GM21737 (cell line): ENCODE measurements at regions not wholly inside any gene's neighbourhood (a gene's known extent, or its start where the extent isn't known, plus 50 kb on each side); places are given as distances from the start of the nearest gene placed in this dataset.

Source experiments
- ATAC-seq: cut with Tn5 transposase; IDR thresholded peaks from one replicate; pipeline ENCODE4 v1.9.1; 2021; ENCODE audit warnings: mild to moderate bottlenecking, moderate library complexity; ENCODE audit not compliant: unreplicated experiment

DNA sequence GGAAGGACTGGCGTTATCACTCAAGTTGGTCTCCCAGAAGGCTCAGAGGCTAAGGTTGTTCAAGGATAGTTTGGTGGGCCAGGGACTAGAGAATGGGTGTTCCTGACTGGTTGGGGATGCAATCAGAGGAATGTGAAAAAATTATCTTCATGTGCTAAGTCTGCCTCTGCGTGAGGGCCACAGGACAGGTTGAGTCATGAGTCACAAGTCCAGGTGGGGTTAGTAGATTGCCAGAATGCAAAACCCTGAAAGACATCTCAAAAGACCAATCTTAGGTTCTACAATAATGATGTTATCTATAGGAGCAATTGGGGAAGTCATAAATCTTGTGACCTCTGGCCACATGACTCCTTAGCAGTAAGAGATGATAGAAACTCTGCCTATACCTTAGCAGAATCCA lies 220.1 kb upstream of the EEA1 start:
- no peak for ATAC-seq

DNA sequence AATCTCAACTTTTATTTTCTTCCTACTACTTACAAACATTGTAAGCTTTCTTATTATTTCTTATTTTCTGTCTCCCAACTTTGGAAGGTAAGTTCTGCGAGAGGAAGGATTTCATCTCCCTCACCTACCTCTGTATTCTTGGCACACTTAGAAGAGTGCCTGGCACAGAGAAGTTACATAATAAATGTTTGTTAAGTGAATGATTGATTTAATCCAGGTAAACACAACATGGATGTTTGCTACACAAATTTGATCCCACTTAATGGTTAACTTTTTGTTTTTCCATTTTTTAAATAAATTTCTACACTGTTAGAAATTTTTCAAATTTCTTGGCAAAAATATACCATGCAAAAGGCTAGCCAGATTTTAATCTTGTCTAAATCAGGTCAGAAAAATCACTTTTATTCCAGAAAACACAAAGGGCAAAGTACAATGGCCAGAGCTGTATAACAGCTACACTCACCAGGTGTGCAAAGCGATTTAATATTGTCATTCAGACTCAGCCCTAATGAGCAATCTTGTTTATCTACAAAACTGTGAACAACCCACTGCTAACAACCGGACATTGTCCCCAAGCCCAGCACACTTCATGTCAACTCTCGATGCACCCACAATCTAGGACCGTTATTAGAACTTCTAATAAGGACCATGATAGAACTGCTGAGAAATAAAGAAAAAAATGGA lies 222.1 kb upstream of the EEA1 start:
- no peak for ATAC-seq

DNA sequence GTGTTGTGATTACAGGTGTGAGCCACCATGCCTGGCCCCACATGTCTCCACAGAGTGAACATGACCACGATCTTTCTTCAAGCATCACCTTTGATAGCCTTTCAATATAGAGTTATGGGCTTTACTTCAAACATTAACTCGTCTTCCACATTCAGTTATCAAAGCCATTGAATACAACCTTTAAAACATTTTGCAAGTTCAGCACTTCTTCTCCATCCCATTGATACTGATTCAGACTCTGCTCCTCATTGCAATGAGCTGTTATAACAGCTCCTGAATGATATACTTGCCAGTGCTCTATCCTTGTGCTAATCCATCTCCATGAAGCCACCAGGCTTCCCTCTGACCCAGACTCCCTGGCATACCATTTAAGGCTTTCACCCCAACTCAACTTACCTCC lies 223.5 kb upstream of the EEA1 start:
- no peak for ATAC-seq

DNA sequence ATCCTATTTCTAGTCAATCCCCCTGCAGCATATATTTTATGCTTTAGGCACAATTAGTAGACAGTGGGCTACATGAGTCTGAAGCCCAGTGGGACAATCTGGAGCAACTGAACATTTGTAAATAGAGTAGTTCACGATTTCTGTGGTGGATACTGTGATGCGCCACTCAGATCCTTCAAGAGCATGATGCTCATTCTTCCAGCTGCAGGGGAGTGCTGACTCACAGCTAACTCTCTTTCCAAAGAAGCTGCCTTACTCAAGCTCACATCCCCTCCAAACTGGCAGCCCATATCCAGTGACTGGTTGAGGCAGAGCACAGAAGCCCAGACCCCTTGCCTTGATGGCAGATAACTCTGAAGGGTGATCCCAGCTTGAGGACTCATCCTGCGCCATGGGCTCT lies 224.2 kb upstream of the EEA1 start:
- ATAC-seq, result no peak

DNA sequence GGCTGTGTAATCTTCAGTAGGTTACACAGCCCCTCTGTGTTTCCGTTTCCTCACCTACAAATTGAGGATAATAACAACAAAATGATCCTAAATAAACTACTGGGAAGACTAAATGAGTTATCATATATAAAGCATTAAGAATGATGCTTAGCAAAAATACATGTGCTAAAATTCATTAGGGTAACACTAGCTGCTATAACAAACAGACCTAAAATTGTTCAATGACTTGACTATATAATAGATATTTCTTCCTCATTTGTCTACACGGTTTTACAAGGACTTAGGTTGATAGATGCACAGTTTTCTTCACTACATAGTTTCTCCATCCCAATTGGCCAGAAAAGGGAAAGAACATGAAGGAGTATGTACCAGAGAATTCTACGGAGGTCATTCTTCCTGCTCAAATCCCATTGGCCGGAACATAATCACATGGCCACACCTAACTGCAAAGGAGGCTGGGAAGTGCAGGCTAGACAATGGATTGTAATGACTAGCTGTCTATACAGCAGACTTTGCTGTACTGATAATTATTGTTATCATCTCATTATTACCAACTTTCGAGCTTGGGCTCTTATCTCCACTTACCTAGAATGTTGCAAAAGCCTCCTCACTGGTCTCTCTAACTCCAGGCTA lies 223.5 kb upstream of the NUDT4 start:
- ATAC-seq, result no peak

DNA sequence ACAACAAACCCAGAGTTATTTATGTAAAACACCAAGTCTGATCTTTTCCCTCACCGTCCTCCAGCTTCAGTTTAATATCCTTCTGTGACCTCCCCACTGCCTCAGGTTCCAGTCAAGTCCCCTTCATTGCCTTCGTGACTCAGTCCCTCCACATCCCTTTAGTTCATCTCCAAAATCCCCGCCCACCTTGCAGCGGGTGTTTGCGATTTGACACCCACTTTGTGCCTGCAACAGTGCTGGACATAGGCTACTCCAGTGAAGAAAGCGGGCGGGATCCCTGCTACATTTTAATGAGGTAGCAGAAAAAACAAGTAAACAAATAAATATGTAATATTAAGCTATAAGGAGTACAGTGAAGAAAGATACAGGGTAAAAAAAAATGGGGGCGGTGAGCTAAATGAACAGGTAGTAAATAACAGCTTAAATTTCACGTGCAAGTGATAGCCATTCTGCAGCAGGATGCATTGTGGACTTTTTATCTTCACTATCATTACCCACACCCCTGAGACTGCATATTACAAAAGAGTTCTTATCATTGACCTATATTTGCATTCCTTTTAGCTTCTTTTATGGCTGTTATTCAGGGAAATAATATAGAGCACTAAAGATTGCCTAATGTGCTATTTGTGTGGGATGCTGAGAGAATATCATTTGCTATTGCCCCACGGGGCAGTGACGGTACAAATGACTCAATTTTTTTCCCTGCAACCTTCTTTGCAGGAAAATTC lies 222.8 kb upstream of the NUDT4 start:
- ATAC-seq, result no peak

DNA sequence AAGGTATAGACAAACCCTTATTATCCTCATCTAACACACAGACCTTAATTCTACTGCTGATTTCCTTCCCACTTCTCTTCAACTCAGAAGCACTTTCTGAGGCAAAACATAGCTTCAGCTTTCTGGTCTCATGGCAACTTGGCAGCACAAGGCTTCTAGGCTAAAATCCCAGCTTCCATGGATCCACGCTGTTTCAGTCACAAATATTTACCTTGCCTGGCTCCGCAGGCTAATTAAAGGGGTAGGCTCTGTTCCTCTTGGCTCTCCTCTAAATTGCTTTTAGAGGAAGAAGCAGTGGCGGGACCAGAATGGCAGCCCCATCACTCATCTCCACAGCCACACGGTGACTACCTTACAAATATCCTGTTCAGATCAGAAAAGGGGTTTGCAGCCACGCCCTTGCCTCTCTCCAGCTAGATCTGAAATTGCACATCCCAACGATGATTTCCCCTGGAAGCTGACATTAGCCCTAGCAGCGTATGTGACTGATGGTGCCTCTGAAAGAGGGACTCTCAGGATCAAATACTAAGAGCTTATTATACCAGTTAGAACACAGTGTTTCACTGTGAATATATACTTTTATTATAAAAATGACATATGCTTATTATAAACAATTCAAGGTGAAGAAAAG lies 221.5 kb upstream of the NUDT4 start:
- no peak for ATAC-seq

DNA sequence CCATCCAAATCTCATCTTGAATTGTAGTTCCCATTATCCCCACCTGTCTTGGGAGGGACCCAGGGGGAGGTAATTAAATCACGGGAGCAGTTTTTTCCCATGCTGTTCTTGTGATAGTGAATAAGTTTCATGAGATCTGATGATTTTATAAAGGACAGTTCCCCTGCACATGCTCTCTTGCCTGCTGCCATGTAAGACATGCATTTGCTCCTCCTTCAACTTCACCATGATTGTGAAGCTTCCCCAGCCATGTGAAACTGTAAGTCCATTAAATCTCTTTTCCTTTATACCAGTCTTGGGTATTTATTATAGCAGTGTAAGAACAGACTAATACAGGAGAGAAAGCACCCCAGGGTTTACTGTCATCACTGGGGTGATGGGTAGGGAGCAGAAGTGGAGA lies 220.4 kb upstream of the NUDT4 start:
- no peak for ATAC-seq

DNA sequence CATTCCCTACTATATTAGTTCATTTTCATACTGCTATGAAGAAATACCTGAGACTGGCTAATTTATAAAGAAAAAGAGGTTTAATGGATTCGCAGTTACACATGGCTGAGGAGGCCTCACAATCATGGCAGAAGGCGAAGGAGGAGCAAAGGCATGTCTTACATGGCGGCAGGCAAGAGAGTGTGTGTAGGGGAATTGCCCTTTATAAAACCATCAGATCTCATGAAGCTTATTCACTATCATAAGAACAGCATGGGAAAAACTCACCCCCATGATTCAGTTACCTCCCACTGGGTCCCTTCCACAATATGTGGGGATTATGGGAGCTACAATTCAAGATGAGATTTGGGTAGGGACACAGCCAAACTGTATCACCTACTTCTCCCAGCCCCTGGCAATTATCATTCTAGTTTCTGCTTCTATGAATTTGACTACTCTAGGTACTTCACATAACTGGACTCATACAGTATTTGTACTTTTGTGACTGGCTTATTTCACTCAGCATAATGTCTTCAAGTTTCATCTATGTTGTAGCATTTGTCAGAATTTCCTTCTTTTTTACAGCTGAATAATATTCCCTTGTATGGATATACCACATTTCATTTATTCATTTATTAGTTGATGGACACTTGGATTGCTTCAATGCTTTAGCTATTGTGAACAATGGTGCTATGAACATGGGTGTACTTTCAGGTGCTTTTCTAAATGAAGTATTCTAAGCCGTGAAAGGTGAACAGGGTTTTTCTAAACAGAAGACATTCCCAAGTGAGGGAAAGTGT lies 219.5 kb upstream of the NUDT4 start:
- no peak for ATAC-seq

DNA sequence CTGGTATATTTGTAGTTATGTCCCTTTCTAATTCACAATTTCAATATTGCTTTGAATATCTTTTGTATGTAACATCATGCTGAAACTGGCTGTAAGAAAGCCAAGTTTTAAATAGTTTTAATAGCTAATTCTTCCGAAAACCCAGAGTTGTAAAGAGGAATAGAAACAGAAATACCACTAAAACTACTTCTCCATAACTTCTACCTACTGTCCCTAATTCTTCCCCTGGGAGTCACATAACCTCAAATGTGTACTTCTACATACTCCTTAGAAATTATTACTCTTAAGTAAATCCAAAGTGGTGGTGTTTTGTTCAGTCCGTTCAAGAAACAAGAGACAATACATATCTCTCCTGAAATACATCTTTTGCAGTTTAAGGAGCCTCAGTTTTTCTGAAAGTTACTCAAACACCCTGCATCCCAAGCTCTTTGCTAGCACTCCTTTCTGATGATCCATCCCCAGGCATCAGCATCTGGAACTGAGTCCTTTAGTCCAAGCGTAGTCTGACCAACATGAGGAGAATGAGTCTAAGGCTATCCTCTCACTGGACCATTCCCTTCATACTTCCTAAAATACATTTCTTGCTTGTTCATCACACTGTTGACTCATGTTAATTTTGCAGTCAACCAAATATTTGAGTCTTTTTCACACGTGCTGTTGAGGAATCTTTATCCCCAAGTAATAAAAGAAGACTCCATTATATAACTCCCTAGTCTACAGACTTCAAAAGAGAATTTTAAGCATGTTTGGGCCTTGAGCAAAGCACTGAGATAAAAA lies 214.3 kb upstream of the NUDT4 start:
- no peak for ATAC-seq

DNA sequence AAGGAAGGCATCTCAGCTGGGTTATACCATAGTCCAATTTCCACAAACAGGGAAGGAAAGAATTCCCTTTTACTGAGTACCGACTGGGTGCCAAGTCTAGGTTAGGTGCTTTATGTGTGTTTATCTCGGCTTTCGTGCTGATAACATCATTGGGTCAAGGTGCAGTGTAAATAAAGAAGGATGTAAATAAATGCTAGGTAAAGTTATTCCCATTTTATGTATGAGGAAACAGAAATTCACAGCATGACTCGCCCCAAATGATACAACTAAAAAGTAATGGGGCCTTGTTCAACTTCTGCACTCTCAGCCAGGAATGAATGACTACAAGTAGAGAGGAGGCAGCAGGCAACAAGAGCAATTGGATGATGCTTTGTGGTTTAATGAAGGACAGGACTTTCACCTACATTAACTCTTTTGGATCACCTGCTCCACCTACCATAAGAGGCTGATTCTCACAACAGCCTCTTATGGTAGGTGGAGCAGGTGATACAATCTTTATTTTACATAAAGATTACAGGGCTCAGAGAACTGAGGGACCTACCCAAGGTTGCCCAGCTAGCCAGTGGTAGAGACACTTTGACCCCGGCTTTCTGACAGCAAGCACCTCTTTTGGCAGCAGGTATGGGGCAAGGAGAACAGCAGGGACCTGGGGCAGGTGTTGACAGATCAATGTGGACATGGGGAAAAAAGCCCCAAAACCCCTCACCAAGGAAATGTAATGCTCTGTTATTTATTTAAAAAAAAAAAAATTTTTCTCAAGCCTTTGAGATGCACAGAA lies 213.4 kb upstream of the NUDT4 start:
- ATAC-seq, result no peak

DNA sequence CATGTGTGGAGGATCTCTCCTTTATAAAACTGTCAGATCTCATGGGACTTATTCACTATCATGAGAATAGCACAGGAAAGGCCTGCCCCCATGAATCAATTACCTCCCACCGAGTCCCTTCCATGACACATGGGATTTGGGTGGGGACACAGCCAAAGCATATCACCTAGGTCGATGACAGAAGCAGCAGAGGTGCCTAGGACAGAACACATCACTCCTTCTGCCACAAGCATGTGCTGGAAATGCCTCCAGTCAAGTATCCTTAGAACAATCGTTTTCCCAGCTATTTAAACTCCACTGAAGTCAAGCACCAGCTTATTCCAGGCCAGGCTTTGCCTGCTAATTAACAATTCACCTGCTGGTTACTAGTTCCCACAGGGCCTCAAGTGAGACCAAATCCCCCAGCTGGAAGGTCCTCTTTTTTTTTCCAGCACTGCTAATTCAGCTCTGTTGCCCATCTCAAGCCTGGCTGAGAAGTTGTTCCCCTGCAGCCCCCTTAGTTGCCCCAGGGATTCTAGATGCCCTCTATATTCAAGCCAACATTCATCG lies 212.3 kb upstream of the NUDT4 start:
- no peak for ATAC-seq

DNA sequence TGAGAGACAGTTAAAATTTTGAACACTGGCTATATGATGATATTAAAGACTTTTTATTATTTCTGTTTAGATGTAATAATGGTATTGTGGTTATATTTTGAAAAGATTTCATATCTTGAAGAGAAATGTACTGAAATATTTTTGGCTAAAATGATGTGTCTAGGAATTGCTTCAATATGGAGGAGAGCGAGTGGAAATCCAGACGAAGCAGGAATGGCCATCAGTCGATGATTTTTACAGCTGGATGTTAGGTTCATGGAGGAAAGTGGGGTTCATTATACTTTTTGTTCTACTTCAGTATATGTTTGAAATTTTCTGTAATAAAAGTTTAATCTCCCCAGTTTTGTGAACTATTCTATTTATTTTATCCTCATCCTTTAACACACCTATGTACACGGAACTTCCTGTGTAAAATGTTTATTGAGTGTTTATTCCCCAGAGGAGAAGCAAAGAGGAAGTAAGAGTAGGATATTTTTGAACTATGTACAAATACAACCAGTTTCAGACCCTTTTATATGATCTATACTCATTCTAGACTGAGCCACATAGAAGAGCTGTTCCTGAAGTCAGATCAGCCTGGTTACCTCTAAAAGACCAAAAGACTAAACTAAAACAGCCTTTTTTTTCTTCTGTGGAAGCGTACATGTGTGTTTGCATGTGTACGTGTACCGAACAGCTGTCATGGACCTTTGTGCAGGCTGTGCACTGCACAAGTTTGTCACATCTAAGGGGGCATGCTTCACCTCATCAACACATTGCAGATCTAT lies 211.0 kb upstream of the NUDT4 start:
- ATAC-seq, result peak; percentile 76

DNA sequence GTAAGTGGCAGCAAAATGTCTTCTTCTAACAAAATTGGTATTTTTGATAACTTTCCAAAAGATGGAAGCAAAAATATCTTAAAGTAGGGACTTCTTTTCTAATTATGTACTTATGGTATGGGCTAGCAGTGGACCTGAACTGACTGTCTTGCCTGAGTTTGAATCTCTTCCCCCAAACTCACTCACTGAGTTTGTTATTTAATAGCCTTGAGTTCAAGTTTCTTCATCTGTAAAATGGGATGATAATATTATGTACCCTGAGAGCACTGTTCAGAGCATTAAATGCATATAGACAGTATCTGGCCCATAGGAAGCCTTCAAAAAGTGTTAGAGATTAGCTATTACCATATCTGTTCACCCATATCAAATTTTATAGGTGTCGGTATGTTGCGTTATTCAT lies 210.4 kb upstream of the NUDT4 start:
- ATAC-seq, result peak; percentile 2

DNA sequence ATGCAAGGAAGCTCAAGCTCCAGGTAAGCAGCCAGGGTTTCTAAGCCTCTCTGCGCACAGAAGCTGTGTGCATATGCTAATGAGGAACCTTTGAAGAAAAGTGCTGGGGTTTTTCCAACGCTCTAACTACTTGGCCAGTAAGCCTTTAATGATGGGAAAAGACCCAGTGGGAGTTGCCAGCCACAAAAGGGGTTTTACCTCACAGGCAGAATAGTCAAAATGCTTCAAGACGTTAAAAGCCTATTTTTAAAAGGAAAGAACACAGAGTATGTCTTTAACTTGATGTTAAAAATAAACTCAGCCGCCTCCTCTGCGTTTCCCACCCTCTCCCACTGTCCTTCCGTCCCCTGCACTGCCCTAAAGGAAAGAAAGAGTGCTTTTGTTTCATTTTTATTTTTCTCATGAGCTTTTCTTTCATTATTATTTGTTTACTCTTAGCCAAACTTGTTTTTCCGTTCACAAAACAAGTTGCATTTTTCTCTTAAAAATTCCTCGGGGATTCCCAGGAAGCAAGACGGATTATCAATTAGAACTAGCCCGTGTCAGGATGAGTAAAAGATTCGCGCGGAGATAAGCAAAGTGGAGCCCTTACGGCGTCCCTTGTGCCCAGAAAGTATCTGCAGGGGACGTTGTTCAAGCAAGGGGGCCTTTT lies 209.8 kb upstream of the NUDT4 start:
- peak; percentile 64 for ATAC-seq

DNA sequence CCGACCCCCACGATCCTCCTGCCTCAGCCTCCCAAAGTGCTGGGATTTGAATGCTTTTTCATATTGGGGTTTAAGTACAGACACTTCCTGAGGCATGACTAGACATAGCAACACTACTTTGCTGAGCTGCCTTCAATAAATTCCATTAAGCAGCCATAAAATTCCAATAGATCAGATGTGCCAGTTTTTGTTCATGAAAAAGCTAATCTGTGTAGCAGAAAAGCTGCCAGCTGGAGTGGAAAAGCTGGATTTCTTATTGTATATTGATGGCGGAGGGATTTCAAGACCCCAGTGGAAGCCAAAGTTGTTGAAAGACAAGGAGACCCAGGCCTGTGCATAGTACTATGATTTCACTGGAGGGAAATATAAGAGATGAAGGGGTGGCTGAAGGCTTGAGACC lies 209.0 kb upstream of the NUDT4 start:
- ATAC-seq, result no peak

DNA sequence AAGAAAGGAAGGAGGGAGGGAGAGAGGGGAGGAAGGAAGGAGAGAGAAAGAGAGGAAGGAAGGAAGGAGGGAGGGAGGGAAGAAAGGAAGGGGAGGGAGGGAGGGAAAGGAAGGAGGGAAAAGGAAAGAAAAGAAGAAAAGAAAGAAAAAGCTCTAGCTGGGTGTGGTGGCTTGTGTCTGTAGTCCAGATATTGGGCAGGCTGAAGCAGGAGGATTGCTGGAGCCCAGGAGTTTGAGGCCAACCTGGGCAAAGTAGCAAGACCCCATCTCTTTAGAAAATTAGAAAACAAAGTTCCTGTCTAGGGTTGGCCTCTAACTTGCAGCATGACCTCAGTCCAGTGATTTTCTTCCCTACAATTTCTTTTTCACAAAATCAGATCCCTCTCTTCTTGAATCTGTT lies 208.2 kb upstream of the NUDT4 start:
- ATAC-seq, result no peak

DNA sequence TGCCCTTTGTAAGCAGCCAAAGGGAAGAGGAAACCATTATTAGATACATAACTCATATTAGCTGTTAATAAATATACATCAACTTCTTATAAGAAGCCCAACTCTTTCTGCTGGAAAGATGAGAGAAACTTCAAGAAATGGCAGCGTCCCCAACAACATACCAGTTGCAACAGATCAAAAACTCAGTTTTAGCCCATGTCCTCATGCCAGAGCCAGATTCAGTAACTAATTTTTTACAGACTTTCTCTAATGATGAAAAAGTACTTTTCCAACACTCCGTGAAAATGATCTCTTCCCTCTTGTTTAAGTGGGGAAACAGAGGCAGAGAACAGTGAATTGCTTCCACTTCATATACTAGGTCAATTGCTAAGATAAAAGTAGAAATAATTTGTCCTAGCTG lies 206.8 kb upstream of the NUDT4 start:
- ATAC-seq, result no peak
